Activated naive CD4-positive, alpha-beta T cell treated with anti-CD3 and anti-CD28 coated beads for 36 hours (primary cell): ENCODE measurements at regions not wholly inside any gene's neighbourhood (a gene's known extent, or its start where the extent isn't known, plus 50 kb on each side); places are given as distances from the start of the nearest gene placed in this dataset.
"Not testable (repeated sequence)": the region's sequence is repeated elsewhere in the genome, so short reads cannot be mapped to it uniquely, and the experiment has no call there.

ENCODE experiments used
- CTCF ChIA-PET: fragments of 350-600 bp; sonication (Branson Sonifier 250); formaldehyde crosslinking; loops from one replicate; lab custom pipeline; 2021; ENCODE audit warnings: antibody characterized with exemption; lab: Charles Lee
- DNase-seq: peaks from one replicate; pipeline ENCODE4 v3.0.0-alpha.2; 2020
- H3K27ac Mint-ChIP-seq: one replicate; pipeline ENCODE4 v1.8.0; 2021; ENCODE audit warnings: mild to moderate bottlenecking, mixed read lengths
- H3K27me3 Mint-ChIP-seq: one replicate; pipeline ENCODE4 v1.8.0; 2021; ENCODE audit warnings: low read depth, mixed read lengths
- H3K36me3 Mint-ChIP-seq: one replicate; pipeline ENCODE4 v1.8.0; 2021; ENCODE audit warnings: low read depth, mixed read lengths
- H3K4me1 Mint-ChIP-seq: one replicate; pipeline ENCODE4 v1.8.0; 2021; ENCODE audit warnings: low read depth, mixed read lengths
- H3K4me3 Mint-ChIP-seq: one replicate; pipeline ENCODE4 v1.8.0; 2021; ENCODE audit warnings: mild to moderate bottlenecking, moderate library complexity, mixed read lengths
- H3K9me3 Mint-ChIP-seq: one replicate; pipeline ENCODE4 v1.8.0; 2021; ENCODE audit warnings: mixed read lengths
- intact Hi-C: fragments of 100-400 bp; cut with micrococcal nuclease; formaldehyde crosslinking; loops from one replicate; pipeline ENCODE4 v1.15.1; 2023

DNA sequence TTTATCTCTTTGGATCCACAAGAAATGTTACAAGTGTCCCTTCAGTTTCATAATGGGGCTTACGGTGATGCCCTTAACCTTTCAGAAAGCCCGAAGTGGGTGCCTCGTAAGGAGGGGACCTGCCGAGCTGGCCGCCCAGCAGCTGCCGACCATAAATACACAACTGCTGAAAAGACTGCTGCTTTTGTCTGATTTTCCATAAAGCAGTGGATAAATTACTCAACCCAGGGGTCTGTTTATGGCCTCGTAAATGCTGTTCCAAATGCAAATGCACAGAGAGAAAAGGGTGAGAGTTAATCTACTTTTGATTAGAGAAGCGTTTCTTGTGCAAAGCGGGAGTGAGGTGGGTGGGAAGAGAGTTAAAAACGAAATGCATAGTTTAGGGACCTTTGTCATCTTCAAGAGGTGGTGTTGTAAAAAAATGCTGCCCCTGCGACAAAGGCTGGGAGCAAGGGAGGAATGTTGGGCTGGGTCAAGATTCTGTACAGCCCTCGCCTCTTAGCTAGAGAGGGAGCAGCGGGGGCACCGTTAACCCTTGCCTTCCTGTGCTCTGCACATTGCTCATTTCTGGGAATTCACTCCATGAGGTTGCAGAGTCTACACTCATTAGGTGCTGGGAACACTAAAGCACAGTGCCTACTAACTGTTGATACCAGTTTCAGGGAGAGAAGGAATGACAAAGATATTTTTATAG is 112.0 kb upstream of the MTHFD1L start:
- Mint-ChIP-seq H3K4me3 (no peak overlapping the region), H3K27ac (no peak overlapping the region), H3K4me1 (no peaks in the 10 kb centered on the region), H3K27me3 (peaks cover 3% of the 10 kb centered on the region), H3K36me3 (no peaks in the 10 kb centered on the region), H3K9me3 (no peaks in the 10 kb centered on the region)
- CTCF ChIA-PET: no interaction called here
- no peak for DNase-seq
- intact Hi-C loops: no loop called here

DNA sequence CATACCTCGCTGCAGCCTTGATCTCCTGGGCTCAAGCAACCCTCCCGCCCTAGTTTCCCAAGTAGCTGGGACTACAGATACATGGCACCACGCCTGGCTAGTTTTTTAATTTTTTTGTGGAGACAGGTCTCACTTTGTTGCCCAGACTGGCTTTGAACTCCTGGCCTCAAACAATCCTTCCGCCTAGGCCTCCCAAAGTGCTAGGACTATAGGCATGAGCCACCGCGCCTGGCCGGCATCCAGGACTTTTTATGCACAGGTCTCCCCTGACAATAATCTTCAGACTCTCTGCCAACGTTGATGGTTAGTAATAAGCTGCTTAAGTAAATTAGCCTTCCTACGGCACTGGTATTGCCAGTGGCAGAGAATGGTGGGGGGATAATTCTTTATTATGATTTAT is 110.5 kb upstream of the MTHFD1L start:
- Mint-ChIP-seq H3K4me1 (no peaks in the 10 kb centered on the region), H3K4me3 (no peak overlapping the region), H3K27me3 (peaks cover 5% of the 10 kb centered on the region), H3K36me3 (no peaks in the 10 kb centered on the region), H3K27ac (no peak overlapping the region), H3K9me3 (no peaks in the 10 kb centered on the region)
- intact Hi-C loops: no loop called here
- DNase-seq: no peak
- CTCF ChIA-PET: no interaction called here

DNA sequence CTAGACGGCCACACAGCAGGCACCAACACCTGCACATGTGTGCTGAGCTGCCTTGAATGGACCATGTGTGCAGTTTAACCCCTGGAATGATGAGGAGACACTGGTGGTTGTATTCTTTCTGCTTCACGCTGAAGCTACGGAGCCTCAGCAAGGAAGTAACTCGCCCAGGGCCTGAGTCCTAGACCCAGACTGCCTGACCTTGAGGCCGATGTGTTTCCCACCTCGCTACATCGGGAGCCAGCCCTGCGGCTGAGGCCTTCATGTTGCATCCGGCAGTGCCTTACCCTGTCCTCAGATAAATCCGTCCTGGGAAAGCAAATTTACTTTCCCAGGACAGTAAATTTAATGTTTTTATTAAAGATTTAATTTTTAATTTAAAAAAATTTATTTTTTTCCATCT is 110.0 kb upstream of the MTHFD1L start:
- Mint-ChIP-seq H3K4me1 (no peaks in the 10 kb centered on the region), H3K36me3 (no peaks in the 10 kb centered on the region), H3K27ac (no peak overlapping the region), H3K9me3 (no peaks in the 10 kb centered on the region), H3K27me3 (peaks cover 5% of the 10 kb centered on the region), H3K4me3 (no peak overlapping the region)
- intact Hi-C loops: no loop called here
- DNase-seq: no peak
- CTCF ChIA-PET: no interaction called here

DNA sequence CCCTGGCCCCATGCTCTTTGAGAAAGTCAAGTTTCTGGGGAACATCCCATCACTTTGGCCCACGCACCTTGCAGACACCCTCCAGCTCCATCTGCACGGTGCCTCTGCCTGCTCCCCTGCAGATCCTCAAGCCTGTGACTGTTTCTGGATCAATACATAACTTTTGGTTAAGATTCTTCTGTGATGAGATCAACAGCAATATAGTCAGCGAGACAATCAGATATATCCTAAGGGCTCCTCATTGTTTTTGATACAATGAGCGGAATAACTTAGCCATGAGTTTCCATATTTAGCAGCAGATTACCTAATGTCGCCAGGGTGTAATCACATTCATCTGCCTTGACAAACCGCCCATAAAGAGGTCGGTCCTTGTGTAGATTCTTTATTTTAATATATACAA is 109.3 kb upstream of the MTHFD1L start:
- H3K4me3 Mint-ChIP-seq: no peak overlapping the region
- intact Hi-C loops: no loop called here
- H3K27ac Mint-ChIP-seq: no peak overlapping the region
- no peaks in the 10 kb centered on the region for H3K9me3 Mint-ChIP-seq
- no peak for DNase-seq
- CTCF ChIA-PET: interaction anchor here (0.7 kb wide), 1 partner anchor 71 kb away, joined by 4 read pairs; no protein-coding TSS in a partner anchor
- no peaks in the 10 kb centered on the region for H3K4me1 Mint-ChIP-seq
- peaks cover 5% of the 10 kb centered on the region for H3K27me3 Mint-ChIP-seq
- no peaks in the 10 kb centered on the region for H3K36me3 Mint-ChIP-seq

DNA sequence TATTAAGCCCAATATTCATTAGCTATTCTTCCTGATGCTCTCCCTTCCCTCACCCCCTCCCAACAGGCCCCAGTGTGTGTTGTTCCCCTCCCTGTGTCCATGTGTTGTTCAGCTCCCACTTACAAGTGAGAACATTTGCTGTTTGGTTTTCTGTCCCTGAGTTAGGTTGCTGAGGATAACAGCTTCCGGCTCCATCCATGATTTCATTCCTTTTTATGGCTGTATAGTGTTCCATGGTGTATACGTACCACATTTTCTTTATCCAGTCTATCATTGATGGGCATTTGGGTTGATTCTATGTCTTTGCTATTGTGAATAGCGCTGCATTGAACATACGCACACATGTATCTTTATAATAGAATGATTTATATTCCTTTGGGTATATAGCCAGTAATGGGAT is 107.7 kb upstream of the MTHFD1L start:
- DNase-seq, H3K9me3 Mint-ChIP-seq, intact Hi-C loops, H3K4me3 Mint-ChIP-seq, H3K27me3 Mint-ChIP-seq, H3K36me3 Mint-ChIP-seq, H3K4me1 Mint-ChIP-seq, H3K27ac Mint-ChIP-seq: not testable (repeated sequence)
- CTCF ChIA-PET: interaction anchor here (1.5 kb wide), 1 partner anchor 58 kb away, joined by 3 read pairs; no protein-coding TSS in a partner anchor

DNA sequence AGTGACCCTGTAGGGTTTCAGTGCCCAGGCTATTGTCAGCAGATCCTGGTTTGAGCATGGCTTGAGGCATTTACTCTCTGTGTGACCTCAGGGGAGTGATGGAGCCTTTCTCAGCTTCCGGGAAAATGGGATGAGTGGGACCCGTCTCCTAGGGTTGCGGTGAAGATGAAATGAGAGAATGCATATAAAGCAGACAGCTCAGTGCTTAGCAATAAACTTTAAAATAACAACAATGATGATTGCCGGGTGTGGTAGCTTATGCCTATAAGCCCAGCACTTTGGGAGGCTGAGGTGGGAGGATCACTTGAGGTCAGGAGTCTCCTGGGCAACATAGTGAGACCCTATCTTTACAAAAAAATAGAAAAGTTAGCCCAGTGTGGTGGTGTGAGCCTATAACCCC is 106.0 kb upstream of the MTHFD1L start:
- peaks cover 5% of the 10 kb centered on the region for H3K27me3 Mint-ChIP-seq
- no peak overlapping the region for H3K4me3 Mint-ChIP-seq
- H3K4me1 Mint-ChIP-seq: no peaks in the 10 kb centered on the region
- CTCF ChIA-PET: no interaction called here
- no peaks in the 10 kb centered on the region for H3K9me3 Mint-ChIP-seq
- no peak for DNase-seq
- H3K36me3 Mint-ChIP-seq: no peaks in the 10 kb centered on the region
- H3K27ac Mint-ChIP-seq: no peak overlapping the region
- intact Hi-C loops: no loop called here

DNA sequence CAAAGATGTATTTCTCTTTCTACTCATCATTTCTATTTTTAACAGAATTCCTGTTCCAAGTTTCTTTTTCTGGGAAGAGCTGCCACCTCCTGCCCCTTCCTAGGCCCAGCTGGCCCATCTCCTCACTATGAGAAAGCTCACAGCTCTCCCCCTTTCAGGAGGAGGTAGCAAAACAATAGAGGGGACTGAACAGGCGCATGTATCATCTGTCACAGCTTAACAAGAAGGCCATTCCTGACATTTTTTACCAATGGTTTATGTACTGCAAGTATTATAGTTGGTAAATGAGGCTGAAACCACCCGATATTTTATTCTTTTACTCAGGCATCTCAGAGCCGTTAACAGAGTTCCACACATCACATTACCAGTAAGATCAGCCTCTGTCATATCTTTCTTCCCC is 103.7 kb upstream of the MTHFD1L start:
- intact Hi-C loops: no loop called here
- H3K4me3 Mint-ChIP-seq: no peak overlapping the region
- CTCF ChIA-PET: no interaction called here
- no peaks in the 10 kb centered on the region for H3K36me3 Mint-ChIP-seq
- no peaks in the 10 kb centered on the region for H3K9me3 Mint-ChIP-seq
- H3K27me3 Mint-ChIP-seq: peaks cover 6% of the 10 kb centered on the region
- H3K27ac Mint-ChIP-seq: no peak overlapping the region
- no peak for DNase-seq
- no peaks in the 10 kb centered on the region for H3K4me1 Mint-ChIP-seq

DNA sequence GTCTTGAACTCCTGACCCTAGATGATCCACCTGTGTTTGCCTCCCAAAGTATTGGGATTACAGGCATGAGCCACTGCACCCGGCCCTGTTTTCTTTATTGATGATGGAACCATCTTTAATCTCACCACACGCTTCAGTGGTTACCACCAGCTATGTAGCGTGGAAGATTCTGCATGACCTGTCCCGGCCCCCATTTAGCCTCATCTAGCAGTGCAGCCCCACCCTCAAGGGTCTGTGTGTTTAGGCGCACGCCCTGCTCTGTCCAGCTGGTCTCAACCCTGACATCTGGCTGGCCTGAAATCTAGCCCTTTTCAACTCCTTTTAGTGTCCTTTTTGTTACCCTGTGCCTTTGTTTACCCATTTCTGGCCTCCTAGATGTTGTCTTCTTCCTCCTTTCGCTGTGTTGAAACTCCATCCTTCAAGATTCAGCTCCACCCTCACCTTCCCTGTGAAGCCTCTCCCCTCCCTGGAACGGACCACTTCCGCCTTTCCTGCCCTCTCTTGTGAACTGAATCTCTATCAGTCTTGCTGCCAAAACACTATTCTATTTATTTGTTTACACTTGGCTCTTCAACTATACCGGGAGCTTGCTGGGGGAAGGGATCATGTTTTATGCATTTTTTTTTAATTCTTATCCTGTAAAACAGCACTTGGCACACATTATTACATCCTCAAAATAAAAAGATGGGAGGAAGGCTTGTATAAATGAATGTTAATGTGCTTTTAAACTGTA is 101.0 kb upstream of the MTHFD1L start:
- H3K4me1 Mint-ChIP-seq: no peaks in the 10 kb centered on the region
- H3K9me3 Mint-ChIP-seq: no peaks in the 10 kb centered on the region
- H3K36me3 Mint-ChIP-seq: no peaks in the 10 kb centered on the region
- CTCF ChIA-PET: interaction anchor here (0.7 kb wide), 1 partner anchor 370 kb away, joined by 3 read pairs; no protein-coding TSS in a partner anchor
- no peak overlapping the region for H3K4me3 Mint-ChIP-seq
- peaks cover 2% of the 10 kb centered on the region for H3K27me3 Mint-ChIP-seq
- DNase-seq: no peak
- H3K27ac Mint-ChIP-seq: no peak overlapping the region
- intact Hi-C loops: no loop called here

DNA sequence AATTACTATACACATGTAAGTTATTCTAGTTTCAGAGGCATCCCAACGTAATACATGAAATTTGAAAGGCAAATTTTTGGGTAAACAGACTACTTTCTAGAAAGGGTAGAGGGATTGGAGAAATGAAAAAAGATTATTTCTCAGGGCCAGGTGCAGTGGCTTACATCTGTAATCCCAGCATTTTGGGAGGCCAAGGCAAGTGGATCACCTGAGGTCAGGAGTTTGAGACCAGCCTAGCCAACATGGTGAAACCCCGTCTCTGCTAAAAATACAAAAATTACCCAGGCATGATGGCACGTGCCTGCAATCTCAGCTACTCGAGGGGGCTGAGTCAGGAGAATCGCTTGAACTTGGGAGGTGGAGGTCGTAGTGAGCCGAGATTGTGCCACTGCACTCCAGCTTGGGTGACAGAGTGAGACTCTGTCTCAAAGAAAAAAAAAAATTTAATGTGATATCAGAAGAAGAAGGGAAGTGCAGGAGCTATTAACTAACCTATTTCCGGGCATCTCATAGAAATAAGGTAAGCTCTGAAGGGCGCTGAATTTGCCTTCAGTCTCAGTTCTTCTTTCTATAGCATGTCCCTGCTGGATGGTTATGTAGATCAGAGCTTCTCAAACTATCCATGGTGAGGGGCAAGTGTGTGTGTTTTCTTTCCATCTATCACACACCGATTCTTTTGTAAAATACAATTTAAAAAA is 100.3 kb upstream of the MTHFD1L start:
- peaks cover 2% of the 10 kb centered on the region for H3K27me3 Mint-ChIP-seq
- no peaks in the 10 kb centered on the region for H3K9me3 Mint-ChIP-seq
- no peak for DNase-seq
- no peak overlapping the region for H3K27ac Mint-ChIP-seq
- H3K36me3 Mint-ChIP-seq: no peaks in the 10 kb centered on the region
- no peak overlapping the region for H3K4me3 Mint-ChIP-seq
- intact Hi-C loops: no loop called here
- CTCF ChIA-PET: interaction anchor here (0.6 to 0.7 kb wide), 2 partner anchors 370 to 932 kb away, joined by 3 to 4 read pairs; no protein-coding TSS in a partner anchor
- H3K4me1 Mint-ChIP-seq: no peaks in the 10 kb centered on the region

DNA sequence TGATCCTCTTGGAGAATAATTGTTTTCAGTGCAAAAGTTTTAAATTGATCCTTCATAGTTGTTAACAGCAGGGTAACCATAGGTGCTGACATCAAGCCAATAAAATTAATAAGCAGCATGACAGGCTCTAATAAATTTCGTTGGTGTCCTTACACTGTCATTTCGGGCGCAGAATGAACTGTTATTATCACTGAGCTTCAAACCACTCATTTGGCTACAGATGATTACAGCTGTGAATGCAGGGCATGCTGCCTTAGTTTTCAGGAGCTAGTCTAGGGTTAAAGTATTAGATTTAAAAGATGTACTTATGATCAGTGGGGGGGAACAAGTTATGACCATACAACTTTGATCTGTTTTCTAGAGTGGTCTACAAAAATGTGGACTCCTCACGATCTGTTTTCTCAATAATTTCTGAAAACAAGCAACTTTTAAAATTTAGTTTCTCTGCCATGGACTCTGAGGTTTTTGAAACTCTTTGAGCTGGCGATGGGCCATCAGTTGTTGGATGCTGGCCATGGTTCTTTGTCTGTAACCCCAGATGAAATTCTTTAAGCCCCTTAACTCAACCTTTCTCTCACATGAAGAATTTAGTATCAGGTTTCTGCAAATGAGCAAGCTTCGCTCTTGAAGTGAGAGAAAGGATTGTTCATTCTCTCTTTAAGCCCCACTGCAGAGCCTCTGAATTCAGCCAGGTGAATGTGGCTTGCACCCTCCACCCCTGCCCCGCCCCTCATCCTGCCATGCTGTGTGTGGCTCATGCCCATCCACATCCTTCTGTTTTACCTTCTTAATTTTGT is 99.1 kb upstream of the MTHFD1L start:
- DNase-seq: no peak
- Mint-ChIP-seq H3K36me3 (no peaks in the 10 kb centered on the region), H3K4me3 (no peak overlapping the region), H3K27me3 (peaks cover 2% of the 10 kb centered on the region), H3K4me1 (no peaks in the 10 kb centered on the region), H3K27ac (no peak overlapping the region), H3K9me3 (no peaks in the 10 kb centered on the region)
- intact Hi-C loops: no loop called here
- CTCF ChIA-PET: no interaction called here

DNA sequence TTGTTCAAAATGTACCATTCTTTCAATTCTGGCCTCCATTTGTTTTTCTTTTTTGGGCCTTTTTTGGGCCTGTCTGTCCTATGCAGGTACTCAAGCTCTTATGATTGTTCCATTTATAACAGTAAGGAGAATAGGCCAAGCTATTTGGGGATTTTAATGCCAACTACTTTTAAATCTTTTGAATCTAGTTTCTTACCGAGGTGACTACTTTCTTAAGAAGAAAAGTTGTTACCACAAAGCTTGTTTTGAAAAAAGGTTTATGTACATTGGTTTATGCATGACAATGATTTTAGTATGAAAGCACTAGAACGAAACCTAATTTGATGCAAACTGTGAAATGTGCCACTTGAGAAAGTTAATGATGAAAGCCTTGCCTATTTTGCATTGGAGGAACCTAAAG is 98.3 kb upstream of the MTHFD1L start:
- H3K4me3 Mint-ChIP-seq: no peak overlapping the region
- H3K9me3 Mint-ChIP-seq: no peaks in the 10 kb centered on the region
- H3K27ac Mint-ChIP-seq: no peak overlapping the region
- DNase-seq: no peak
- CTCF ChIA-PET: interaction anchor here (0.5 kb wide), 1 partner anchor 710 kb away, joined by 4 read pairs; no protein-coding TSS in a partner anchor
- intact Hi-C loops: no loop called here
- no peaks in the 10 kb centered on the region for H3K36me3 Mint-ChIP-seq
- no peaks in the 10 kb centered on the region for H3K4me1 Mint-ChIP-seq
- peaks cover 2% of the 10 kb centered on the region for H3K27me3 Mint-ChIP-seq

DNA sequence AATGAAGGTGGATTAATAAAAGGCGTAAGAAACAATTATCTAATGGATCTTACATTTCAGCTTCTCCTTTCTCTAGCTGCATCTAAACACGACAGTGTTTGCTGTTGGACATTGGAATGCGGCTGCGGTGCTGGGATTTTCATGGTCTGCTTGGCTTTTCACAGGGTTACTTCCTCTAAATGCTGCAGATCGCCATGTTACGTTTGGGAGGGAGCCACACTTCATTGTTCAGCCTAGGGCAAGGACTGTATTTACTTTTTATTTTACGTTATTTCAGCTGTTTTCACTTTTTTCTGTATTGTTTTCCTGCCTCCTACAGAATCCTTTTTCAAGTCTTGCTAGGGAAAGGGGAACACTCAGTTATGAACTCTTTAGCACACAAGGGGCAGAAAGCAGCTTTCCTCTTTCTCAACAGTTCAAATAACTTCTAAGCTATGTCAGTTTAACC is 97.9 kb upstream of the MTHFD1L start:
- intact Hi-C loops: no loop called here

More for the DNA sequence above, 97.9 kb upstream of the MTHFD1L start:
- H3K4me3 Mint-ChIP-seq: no peak overlapping the region
- CTCF ChIA-PET: interaction anchor here (0.5 kb wide), 1 partner anchor 709 kb away, joined by 4 read pairs; no protein-coding TSS in a partner anchor
- H3K9me3 Mint-ChIP-seq: no peaks in the 10 kb centered on the region
- no peak for DNase-seq
- no peaks in the 10 kb centered on the region for H3K36me3 Mint-ChIP-seq
- no peaks in the 10 kb centered on the region for H3K4me1 Mint-ChIP-seq
- H3K27me3 Mint-ChIP-seq: peaks cover 2% of the 10 kb centered on the region
- no peak overlapping the region for H3K27ac Mint-ChIP-seq
